Upper lobe of left lung (tissue), 6 donors: ENCODE measurements at regions not wholly inside any gene's neighbourhood (a gene's known extent, or its start where the extent isn't known, plus 50 kb on each side); places are given as distances from the start of the nearest gene placed in this dataset.
A peak's percentile ranks its signal among the peaks of the same experiment; 100 is the strongest.
"Not testable (repeated sequence)": the region's sequence is repeated elsewhere in the genome, so short reads cannot be mapped to it uniquely, and the experiment has no call there.

Source experiments
- ATAC-seq, 2 donors: fragments of 200-7000 bp; cut with Tn5 transposase; one replicate each; pipeline ENCODE4 v1.9.1; 2022; ENCODE audit warnings: mild to moderate bottlenecking in 2 of 2, moderate library complexity in 2 of 2; ENCODE audit not compliant: low FRiP score in 2 of 2
- DNase-seq, 2 donors: peaks; one replicate each; pipeline ENCODE4 v3.0.0-alpha.2; 2019 to 2020
- H3K27ac ChIP-seq, 4 donors: fragments of 200-600 bp; sonication (generic); one replicate each; pipeline ENCODE4 v1.5.1; 2016 to 2019
- H3K27me3 ChIP-seq, 4 donors: fragments of 200-600 bp; sonication (generic); one replicate each; pipeline ENCODE4 v1.5.1; 2017 to 2019
- H3K36me3 ChIP-seq, 4 donors: fragments of 200-600 bp; sonication (generic); one replicate each; pipeline ENCODE4 v1.5.1; 2016 to 2019
- H3K4me1 ChIP-seq, 4 donors: fragments of 200-600 bp; sonication (generic); one replicate each; pipeline ENCODE4 v1.5.1; 2018 to 2019
- H3K4me3 ChIP-seq, 4 donors: fragments of 200-600 bp; sonication (generic); one replicate each; pipeline ENCODE4 v1.5.1; 2017 to 2019; ENCODE audit warnings: mild to moderate bottlenecking in 2 of 4, moderate library complexity in 1 of 4
- H3K9me3 ChIP-seq, 4 donors: fragments of 200-600 bp; sonication (generic); one replicate each; pipeline ENCODE4 v1.5.1; 2018 to 2019
- CTCF ChIP-seq, 6 experiments: fragments of 450-650 bp in 4 of 6; fragments of 200-600 bp in 2 of 6; sonication (generic) in 2 of 6; IDR thresholded peaks; one replicate each; pipeline ENCODE4 v1.5.1; 2016 to 2019; ENCODE audit warnings: antibody characterized with exemption in 6 of 6
- EP300 ChIP-seq, 4 donors: sonication (generic); formaldehyde crosslinking; IDR thresholded peaks; one replicate each; pipeline ENCODE4 v1.5.1; 2017; ENCODE audit warnings: antibody characterized with exemption in 4 of 4, control low read depth in 2 of 4
- POLR2A ChIP-seq, 4 donors: fragments of 450-650 bp; IDR thresholded peaks; one replicate each; pipeline ENCODE4 v1.5.1; 2016 to 2017; ENCODE audit warnings: antibody characterized with exemption in 4 of 4, mild to moderate bottlenecking in 2 of 4
- POLR2AphosphoS5 ChIP-seq, 2 donors: sonication (generic); formaldehyde crosslinking; IDR thresholded peaks; one replicate each; pipeline ENCODE4 v1.5.1; 2017; ENCODE audit warnings: antibody characterized with exemption in 2 of 2
- WGBS, 2 donors: methylation state at CpG; one replicate each; pipeline ENCODE4 v1.1.5; 2017 to 2018; 5-methylcytosine and 5-hydroxymethylcytosine counted together
- donor health status: DM: no; HTN: no; CAD: no; lungs with moderate emphysema.
- donor health status: DM: no; HTN: yes; CAD: no; lungs with severe emphysema.

DNA sequence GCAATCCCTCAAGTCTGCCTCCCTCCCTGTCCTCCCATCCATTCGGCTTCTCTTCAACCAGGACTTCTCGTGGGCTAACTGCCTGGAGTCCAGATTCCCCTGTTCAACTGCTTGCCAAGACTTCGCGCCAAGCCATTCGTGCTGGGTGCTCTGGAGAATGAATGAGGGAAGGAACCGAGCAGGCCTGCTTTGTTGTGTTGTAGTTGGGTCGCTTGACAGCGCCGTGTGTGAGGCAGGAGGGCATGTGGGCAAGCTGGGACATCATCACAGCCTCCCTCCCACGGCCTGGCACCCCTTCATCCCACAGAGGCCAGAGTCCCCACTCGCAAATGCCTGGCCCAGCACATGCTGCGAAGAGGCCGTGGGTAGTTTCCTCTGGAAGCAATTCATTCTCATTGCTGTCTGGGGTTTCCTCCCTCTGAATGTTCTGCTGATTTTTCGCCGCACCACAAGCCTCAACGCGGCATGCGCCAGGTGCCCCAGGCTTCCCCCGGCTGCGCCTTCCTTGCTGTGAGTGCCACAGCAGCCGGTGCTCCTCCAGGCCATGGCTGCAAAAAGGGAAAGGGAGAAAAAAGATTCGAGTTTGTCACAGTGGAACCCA, 336.0 kb downstream of the QKI start:
- no peak for ATAC-seq
- TF ChIP-seq EP300 (IDR thresholded peaks at IDR 0.05) (no peak), CTCF (IDR thresholded peaks at IDR 0.05) (no peak), POLR2AphosphoS5 (IDR thresholded peaks at IDR 0.05) (no peak), POLR2A (IDR thresholded peaks at IDR 0.05) (no peak)
- H3K27ac ChIP-seq = no peak overlapping the region
- no peaks in the 10 kb centered on the region for H3K9me3 ChIP-seq
- H3K27me3 ChIP-seq = no peaks in the 10 kb centered on the region
- peak in 1 of 2 donors; percentile 26 for DNase-seq
- peaks cover 0 to 5% (median 2%) of the 10 kb centered on the region in 4 donors for H3K4me1 ChIP-seq
- H3K4me3 ChIP-seq = no peak overlapping the region
- 61 to 64% methylated on average over 16 to 22 of the region's 22 CpGs for WGBS, 2 donors
- no peaks in the 10 kb centered on the region for H3K36me3 ChIP-seq

DNA sequence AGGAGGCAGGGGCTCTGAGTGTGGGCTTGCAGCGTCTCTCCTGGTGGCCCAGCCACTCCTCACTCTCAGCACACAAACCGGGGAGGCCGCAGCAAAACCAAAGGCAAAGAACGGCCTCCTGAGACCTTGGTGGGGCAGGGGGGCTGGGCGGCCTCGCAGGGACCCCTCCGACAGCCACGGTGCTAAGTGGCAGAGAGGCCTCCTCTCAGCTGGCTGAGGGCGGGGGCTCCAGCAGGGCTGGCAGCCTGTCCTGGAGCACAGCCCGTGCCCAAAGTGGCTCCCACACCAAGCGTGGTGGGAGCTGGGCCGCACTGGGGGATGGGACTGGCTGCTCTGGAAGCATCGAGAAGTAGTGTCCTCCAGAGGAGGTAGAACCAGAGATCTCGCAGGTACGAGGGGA, 334.4 kb downstream of the QKI start:
- Histone ChIP-seq H3K4me3 (no peak overlapping the region), H3K36me3 (no peaks in the 10 kb centered on the region), H3K27ac (no peak overlapping the region), H3K9me3 (no peaks in the 10 kb centered on the region), H3K27me3 (no peaks in the 10 kb centered on the region), H3K4me1 (peaks cover 0 to 3% (median 0%) of the 10 kb centered on the region in 4 donors)
- ATAC-seq (no peak), DNase-seq (peak in 1 of 2 donors; percentile 70)
- no peak for TF ChIP-seq EP300 (IDR thresholded peaks at IDR 0.05)
- no peak for TF ChIP-seq CTCF (IDR thresholded peaks at IDR 0.05)
- TF ChIP-seq POLR2AphosphoS5 (IDR thresholded peaks at IDR 0.05) = no peak
- no peak for TF ChIP-seq POLR2A (IDR thresholded peaks at IDR 0.05)
- WGBS, 2 donors = 81 to 94% methylated on average over 9 to 11 of the region's 15 CpGs

DNA sequence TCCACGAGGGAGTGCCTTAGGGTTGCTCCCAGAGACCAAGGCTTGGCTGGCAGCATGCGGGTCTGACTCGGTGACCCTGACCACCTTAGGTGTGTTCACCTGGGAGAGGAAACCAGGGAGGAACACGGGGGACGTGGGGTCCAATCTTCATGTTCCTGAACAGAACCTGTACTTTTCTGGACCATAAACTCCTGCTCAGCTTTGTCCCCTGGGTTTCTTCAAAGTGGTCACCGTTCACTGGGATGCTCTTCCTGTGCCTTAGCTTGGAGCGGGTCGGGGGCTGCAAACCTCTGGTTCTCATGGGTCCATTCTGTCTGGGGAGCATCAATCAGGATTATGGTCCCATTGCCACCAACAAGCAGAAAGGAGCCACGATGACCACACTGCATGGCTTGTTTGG, 333.5 kb downstream of the QKI start:
- no peaks in the 10 kb centered on the region for H3K36me3 ChIP-seq
- no peak overlapping the region for H3K27ac ChIP-seq
- no peaks in the 10 kb centered on the region for H3K9me3 ChIP-seq
- TF ChIP-seq POLR2A (IDR thresholded peaks at IDR 0.05) = no peak
- DNase-seq (no peak), ATAC-seq (no peak)
- H3K27me3 ChIP-seq = no peaks in the 10 kb centered on the region
- H3K4me1 ChIP-seq = peaks cover 0 to 3% (median 0%) of the 10 kb centered on the region in 4 donors
- H3K4me3 ChIP-seq = no peak overlapping the region
- 91 to 94% methylated on average over 9 of the region's 9 CpGs for WGBS, 2 donors

DNA sequence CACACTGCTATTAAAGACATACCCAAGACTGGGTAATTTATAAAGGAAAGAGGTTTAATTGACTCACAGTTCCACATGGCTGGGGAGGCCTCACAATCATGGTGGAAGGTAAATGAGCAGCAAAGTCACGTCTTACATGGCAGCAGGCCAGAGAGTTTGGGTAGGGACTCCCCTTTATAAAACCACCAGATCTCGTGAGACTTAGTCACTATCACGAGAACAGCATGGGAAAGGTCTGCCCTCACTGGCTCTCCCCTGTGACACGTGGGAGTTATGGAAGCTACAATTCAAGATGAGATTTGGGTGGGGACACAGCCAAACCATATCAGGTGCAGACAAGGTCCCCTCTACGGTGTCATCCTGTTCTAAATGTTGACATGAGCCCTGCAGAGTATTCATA, 332.5 kb downstream of the QKI start:
- H3K4me3 ChIP-seq, DNase-seq, H3K36me3 ChIP-seq, ATAC-seq, H3K27ac ChIP-seq, H3K4me1 ChIP-seq, H3K27me3 ChIP-seq, H3K9me3 ChIP-seq: not testable (repeated sequence)
- 81% methylated on average over 5 of the region's 5 CpGs for WGBS, 2 donors

DNA sequence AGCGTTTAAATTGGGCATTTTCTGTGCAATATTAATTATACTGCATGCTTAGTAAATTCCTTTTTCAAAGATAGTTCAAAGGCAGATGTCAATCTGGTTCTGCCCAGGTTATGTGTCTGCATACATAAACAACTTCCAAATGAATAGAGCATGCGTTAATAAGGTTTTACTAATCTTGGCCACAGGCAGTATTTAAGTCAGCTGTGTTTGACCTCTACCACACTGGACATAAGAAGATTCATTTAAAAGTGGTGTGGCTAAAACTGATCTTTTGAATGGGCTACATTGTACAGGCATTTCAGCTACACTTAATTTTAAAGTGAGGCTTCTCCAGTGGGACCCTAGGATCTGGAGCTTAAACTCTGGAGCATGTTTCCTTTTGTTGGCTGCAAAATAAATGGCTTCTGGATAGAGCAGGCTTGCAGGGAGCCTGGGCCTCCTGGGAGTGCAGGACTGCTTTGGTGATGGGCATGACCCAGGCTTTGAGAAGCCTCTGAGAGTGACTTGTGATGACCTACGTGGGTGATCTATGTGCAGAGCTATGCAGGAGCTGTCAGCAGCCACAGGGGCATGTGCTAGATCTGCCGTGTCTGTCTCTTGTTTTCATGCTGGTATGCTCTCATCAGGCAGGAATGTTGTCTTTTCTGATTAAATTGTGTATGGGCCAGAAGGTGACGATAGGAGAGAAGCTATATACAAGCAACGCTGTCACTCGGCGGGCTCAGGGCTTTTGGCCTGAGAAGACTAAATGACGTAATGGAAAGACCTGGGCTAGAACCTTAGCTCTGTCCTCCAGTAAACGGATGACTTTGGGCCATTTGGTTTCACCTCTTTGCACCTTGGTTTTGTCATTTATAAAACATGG, 331.2 kb downstream of the QKI start:
- Histone ChIP-seq H3K9me3 (no peaks in the 10 kb centered on the region), H3K4me3 (no peak overlapping the region), H3K27ac (no peak overlapping the region), H3K4me1 (peaks cover 0 to 2% (median 0%) of the 10 kb centered on the region in 4 donors), H3K27me3 (no peaks in the 10 kb centered on the region), H3K36me3 (no peaks in the 10 kb centered on the region)
- no peak for TF ChIP-seq EP300 (IDR thresholded peaks at IDR 0.05)
- no peak for TF ChIP-seq POLR2AphosphoS5 (IDR thresholded peaks at IDR 0.05)
- TF ChIP-seq CTCF (IDR thresholded peaks at IDR 0.05) = no peak
- TF ChIP-seq POLR2A (IDR thresholded peaks at IDR 0.05) = no peak
- ATAC-seq = peak in 1 of 2 donors; percentile 82
- no peak for DNase-seq
- WGBS, 2 donors = 62 to 81% methylated on average over 9 to 10 of the region's 10 CpGs
